MG63 (cell line): ENCODE measurements at regions not wholly inside any gene's neighbourhood (a gene's known extent, or its start where the extent isn't known, plus 50 kb on each side); places are given as distances from the start of the nearest gene placed in this dataset.

Experiments used
- DNase-seq: peaks from one replicate; pipeline ENCODE4 v3.0.0-alpha.2; 2020
- H3K27me3 ChIP-seq: fragments of 250-450 bp; sonication (Bioruptor Pico); 2 replicates; pipeline ENCODE4 v1.5.1; 2020; ENCODE audit warnings: mild to moderate bottlenecking, moderate library complexity
- H3K36me3 ChIP-seq: fragments of 250-450 bp; sonication (Bioruptor Pico); 2 replicates; pipeline ENCODE4 v1.5.1; 2020; ENCODE audit warnings: mild to moderate bottlenecking, moderate library complexity
- H3K4me3 ChIP-seq: fragments of 250-450 bp; sonication (Bioruptor Pico); 2 replicates; pipeline ENCODE4 v1.5.1; 2020; ENCODE audit warnings: mild to moderate bottlenecking, moderate library complexity
- H3K9me3 ChIP-seq: fragments of 250-450 bp; sonication (Bioruptor Pico); 2 replicates; pipeline ENCODE4 v1.5.1; 2020; ENCODE audit warnings: mild to moderate bottlenecking, moderate library complexity

DNA sequence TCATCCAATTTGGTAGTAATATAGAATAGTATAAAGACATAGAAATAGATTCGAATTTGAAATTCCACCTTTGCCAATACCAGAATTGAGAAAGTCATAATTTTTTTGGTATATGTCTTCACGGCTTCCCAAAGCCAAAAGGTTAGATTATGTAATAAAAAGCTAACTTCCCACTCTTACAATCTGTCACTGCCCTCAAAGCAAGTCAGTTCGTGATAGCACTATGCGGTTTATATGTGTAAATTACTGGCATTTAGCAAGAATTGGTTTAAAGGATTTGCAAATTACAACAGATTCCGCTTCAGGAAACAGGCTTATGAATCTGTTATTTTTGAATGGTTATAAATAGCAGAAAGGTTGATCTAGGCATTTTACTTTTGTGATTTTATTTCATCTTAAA lies 679.4 kb upstream of the ADGRL2 start:
- DNase-seq: no peak
- no peaks in the 10 kb centered on the region for H3K36me3 ChIP-seq
- no peak overlapping the region for H3K4me3 ChIP-seq
- H3K9me3 ChIP-seq: no peaks in the 10 kb centered on the region
- no peaks in the 10 kb centered on the region for H3K27me3 ChIP-seq

DNA sequence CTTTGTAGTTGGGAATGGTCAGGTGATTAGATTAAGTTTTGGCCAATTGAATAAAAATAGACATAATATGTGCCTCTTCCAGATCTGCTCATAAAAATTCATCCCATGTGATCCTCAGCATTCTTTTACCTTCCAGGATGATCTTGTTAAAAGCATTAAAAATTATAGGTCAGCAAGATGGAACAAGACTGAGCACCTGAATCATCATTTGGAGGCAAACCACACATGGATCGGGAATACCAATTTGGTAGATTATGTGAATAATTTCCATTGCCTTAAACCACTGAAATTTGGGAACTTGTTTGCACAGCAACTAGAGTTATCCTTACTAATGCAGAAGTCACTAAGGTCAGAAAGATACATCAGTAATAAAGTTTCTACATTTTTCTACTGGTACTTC lies 681.4 kb upstream of the ADGRL2 start:
- no peaks in the 10 kb centered on the region for H3K9me3 ChIP-seq
- H3K27me3 ChIP-seq: no peaks in the 10 kb centered on the region
- H3K4me3 ChIP-seq: no peak overlapping the region
- no peak for DNase-seq
- H3K36me3 ChIP-seq: no peaks in the 10 kb centered on the region

DNA sequence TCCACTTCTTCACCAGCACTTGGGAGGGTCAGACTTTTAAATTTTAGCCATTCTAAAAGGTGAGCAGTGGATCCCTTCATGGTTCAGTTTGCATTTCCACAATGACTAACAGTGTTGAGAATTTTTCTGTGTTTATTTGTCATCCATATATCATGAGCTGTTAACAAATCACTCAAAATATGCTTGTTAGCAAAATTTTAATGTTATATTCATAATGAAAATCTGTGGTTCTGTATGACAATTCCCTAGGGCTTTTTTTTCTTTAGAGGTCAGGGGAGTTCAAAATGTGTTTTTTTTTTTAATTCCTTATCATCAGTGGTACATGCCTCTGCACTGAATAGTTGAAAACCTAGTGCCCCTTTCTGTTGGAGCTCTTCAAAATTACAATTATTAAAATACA lies 682.2 kb upstream of the ADGRL2 start:
- DNase-seq: no peak
- no peaks in the 10 kb centered on the region for H3K9me3 ChIP-seq
- H3K27me3 ChIP-seq: no peaks in the 10 kb centered on the region

DNA sequence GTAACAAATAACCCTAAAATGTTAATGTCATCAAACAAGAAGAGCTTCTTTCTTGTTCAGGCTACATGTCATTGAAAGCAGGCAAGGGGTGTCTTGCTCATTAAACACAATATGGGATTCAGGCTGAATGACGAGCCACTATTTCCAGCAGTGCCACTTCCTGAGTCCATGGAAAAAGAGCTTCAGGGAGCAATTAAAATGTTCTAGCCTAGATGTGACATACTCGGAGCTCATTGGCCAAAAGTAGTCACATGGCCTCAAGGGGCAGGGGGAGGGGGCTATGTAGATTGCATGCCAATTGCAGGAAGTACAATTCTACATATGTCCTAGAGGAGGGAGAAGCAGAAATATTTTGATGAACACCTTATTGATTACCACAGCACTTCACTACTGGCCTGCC lies 685.3 kb upstream of the ADGRL2 start:
- H3K36me3 ChIP-seq: no peaks in the 10 kb centered on the region
- H3K9me3 ChIP-seq: no peaks in the 10 kb centered on the region
- H3K27me3 ChIP-seq: no peaks in the 10 kb centered on the region
- no peak for DNase-seq
- H3K4me3 ChIP-seq: no peak overlapping the region

More for the DNA sequence above, 682.2 kb upstream of the ADGRL2 start:
- Histone ChIP-seq H3K36me3 (no peaks in the 10 kb centered on the region), H3K4me3 (no peak overlapping the region)

DNA sequence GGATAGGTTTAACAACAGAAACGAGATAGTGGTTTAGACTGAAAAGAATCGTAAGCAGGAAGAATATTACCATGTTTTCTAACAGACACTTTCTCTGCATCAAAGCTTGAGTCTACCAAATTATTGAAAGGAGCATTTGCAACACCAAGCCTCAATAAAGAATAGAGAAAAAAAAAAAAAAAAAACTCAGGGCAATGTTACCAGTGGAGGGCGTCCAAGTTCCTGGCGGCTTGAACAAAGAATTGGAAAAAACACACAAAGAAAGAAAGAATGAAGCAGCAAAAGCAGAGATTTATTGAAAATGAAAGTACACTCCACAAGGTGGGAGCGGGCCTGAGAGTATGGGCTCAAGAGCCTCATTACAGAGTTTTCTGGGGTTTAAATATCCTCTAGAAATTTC lies 686.5 kb upstream of the ADGRL2 start:
- H3K27me3 ChIP-seq: no peaks in the 10 kb centered on the region
- DNase-seq: no peak
- no peaks in the 10 kb centered on the region for H3K36me3 ChIP-seq
- no peak overlapping the region for H3K4me3 ChIP-seq
- no peaks in the 10 kb centered on the region for H3K9me3 ChIP-seq

DNA sequence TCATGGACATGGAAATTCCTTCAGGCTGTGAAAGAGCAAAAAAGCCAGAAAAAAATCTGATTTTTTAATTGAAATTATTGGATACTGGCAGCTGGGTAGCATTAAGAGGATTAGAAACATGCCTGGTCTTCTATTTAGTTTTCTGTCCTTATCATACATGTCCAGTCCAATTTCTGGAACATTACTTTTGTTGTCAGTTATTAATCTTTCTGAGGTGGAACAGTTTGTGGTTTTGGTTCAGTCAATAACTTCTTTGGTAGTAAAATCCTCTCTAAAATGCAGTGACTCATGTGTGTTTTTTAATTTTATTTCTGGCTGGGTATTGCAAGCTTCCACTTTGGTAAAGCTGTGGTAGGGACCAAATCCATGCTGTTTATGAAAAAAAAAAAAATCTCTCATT lies 687.0 kb upstream of the ADGRL2 start:
- Histone ChIP-seq H3K9me3 (no peaks in the 10 kb centered on the region), H3K36me3 (no peaks in the 10 kb centered on the region), H3K4me3 (no peak overlapping the region), H3K27me3 (no peaks in the 10 kb centered on the region)
- no peak for DNase-seq

DNA sequence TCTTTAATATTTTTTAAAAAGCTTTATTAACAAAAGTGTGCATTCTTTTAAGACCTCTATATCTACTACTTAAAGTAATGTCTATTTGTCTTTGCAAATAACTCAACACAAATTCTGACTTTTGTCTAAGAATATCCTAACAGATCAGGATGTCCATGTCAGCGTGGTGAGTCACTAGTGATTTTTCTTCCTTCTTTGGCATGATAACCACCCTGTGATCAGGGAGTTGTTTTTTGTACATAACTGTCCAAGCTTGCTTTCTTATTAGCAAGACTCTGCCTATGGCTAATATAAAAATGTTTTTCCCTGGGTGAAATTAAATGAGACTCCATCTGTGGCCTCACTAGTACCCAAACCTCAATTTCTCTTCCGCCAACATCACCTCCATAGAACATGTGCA lies 688.9 kb upstream of the ADGRL2 start:
- Histone ChIP-seq H3K4me3 (no peak overlapping the region), H3K27me3 (no peaks in the 10 kb centered on the region), H3K9me3 (no peaks in the 10 kb centered on the region), H3K36me3 (no peaks in the 10 kb centered on the region)
- DNase-seq: no peak

DNA sequence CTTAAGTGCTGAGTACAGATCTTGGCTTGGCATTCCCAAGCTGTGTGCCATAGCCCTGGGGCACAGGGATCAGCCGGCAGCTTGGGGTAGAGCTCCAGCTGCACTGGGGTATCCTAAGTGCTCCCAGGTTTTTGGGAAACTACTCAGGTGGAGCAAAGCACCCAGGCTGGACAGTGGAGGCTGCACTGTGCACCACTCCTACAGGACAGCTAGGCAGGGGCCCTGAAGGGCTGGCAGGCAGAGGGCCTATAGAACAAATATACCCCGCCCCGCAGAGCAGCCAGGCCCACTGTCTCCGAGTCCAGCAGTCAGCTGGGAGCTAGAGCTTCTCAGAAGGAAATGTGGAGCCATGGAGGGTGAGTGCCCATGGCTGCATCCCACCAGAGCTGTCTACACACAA lies 691.7 kb upstream of the ADGRL2 start:
- DNase-seq: no peak
- H3K4me3 ChIP-seq: no peak overlapping the region
- no peaks in the 10 kb centered on the region for H3K27me3 ChIP-seq
- H3K9me3 ChIP-seq: no peaks in the 10 kb centered on the region
- no peaks in the 10 kb centered on the region for H3K36me3 ChIP-seq

DNA sequence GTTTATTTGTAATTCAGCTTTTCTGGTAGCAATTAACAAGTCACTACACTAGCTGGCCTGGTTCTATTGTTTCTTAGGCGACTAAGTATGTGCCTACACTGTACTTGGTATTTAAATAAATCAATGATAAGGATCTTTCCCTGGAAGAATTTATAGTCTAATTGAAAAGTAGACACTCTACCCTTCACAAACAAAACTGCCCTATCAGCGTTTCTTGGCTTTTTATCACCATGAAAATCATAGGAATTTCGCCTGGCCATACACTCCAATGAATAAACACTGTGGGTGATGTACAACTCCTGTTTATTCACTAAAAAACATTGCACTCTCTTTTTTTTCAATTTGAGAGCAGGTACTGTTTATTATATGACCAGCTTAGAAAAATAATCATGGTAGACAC lies 702.9 kb upstream of the ADGRL2 start:
- no peaks in the 10 kb centered on the region for H3K9me3 ChIP-seq
- H3K36me3 ChIP-seq: no peaks in the 10 kb centered on the region
- no peaks in the 10 kb centered on the region for H3K27me3 ChIP-seq
- no peak overlapping the region for H3K4me3 ChIP-seq
- no peak for DNase-seq

DNA sequence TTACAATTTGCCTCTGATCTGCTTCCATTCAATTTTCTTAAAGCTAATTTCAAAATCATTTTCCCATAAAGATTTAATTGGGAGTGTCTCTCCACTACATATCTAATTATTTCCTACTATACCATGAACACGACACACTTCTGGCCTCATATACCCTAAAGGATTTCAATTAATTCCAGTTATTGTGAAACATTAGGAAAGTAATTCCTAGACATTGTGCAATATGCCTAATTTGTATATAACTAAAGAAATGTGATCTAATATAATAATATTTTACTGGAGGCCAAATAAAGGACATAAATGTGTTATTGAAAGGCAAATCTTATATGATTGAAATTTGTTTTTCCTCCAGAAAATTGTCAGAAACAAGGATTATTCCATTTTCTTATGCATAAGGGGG lies 727.2 kb upstream of the ADGRL2 start:
- H3K4me3 ChIP-seq: no peak overlapping the region
- no peaks in the 10 kb centered on the region for H3K36me3 ChIP-seq
- no peaks in the 10 kb centered on the region; the same call in 1 of the 2 replicates for H3K27me3 ChIP-seq
- no peaks in the 10 kb centered on the region for H3K9me3 ChIP-seq
- no peak for DNase-seq

DNA sequence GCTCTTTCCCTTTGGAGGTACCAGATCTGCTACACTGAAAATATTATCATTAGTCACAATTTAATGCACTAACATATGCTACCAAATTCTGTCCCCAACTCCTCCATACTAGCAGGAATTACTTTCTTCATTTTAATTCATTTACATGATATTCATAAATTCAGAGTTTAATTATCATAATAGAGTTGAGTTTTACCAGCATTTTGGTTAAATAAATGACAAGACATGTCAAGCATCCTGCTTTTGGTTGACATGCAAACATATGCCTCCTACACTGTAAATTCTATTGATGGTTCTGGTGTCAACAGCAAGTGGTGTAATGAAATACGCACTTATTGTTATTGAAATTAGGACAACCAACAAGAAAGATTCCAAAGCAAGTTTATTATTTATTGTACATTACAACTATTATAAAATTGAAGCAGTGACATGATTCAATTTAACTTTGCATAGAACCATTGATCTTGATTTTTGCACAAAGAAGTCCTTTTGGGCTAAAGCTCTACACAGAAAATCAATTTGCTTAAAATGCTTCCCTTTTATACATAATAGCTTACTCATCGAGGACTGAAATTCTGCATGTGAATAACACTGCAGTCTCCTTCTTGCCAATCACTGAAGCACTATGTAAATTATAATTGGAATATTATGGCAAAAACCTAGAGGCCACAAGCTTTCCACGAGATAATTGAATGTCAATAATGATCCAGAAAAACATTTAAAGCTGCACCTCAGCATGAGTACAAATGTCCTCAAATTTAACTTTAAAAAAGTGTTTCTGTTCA lies 728.6 kb upstream of the ADGRL2 start:
- Histone ChIP-seq H3K36me3 (no peaks in the 10 kb centered on the region), H3K4me3 (no peak overlapping the region), H3K9me3 (no peaks in the 10 kb centered on the region), H3K27me3 (no peaks in the 10 kb centered on the region; the same call in 1 of the 2 replicates)
- DNase-seq: no peak

DNA sequence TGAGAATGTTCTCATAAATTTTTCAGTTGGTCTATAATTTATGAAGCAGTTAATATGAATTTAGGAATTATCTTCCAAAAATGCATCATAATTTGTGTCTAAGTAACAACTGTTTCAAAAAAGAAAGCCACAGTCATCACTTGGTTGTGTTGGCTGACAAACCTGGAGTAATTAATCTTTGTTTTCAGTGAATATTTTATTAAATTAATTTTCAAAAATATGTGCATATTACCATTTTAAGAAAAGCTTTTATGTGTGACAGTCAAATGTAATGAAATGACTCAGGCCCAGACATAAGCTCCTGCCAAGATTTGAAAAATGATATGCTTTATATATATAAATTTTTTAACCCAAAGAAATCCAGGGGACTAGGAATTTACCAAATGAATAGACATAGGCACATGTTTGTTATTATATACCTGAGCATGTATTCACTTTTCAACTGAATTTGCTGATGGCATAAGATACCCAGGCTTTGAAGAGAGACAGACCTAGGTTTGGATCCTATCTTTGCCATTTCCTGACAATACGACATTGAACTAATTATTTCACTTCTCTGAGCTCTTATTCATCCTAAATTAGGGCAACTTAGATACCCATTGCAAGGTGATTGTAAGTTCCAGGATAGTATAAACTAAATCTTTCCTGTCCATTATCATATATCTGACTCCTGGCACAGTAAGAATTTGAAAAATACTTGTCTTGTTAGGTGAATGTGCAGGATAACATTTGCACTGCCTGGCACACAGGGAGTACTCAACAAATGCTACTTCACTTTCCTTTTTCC lies 729.5 kb upstream of the ADGRL2 start:
- DNase-seq: no peak
- Histone ChIP-seq H3K27me3 (no peaks in the 10 kb centered on the region), H3K9me3 (no peaks in the 10 kb centered on the region), H3K36me3 (no peaks in the 10 kb centered on the region), H3K4me3 (no peak overlapping the region)

DNA sequence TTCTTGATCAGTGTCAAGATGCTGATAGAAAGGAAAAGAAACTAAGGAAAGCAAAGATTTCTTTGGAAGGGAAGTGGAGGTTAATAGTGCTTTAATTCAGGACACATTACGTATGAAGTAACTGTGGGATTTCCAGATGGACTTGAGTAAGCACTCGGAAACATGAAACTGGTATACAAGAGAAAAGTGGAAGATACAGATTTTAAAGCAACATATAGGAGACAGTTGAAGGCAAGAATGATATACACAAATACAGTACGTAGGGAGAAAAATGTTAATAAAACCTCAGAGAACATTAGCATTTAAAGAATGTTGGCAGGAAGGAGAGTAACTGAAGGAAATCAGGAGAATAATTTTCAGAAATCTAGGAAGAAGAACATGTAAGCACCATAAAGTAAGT lies 730.9 kb upstream of the ADGRL2 start:
- H3K36me3 ChIP-seq: no peaks in the 10 kb centered on the region
- no peaks in the 10 kb centered on the region for H3K27me3 ChIP-seq
- H3K4me3 ChIP-seq: no peak overlapping the region
- no peaks in the 10 kb centered on the region for H3K9me3 ChIP-seq
- no peak for DNase-seq

DNA sequence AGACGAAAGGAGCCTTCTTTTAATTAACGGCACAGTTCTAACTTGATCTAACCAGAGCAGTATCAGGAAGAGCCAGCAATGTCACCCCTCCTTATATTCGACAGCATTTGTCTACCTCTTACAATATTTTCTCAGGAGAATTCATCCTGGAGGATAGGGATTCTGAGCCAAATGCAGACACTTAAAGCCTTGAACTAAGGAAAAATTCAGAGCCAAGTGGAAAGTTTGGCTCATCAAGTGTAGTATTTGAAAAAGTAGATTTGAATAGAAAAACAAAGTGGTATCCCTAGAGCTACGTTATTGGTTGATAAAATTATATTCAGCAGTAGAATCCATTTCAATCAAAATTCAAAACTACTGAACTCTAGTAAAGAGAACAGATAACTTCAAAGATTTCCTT lies 732.0 kb upstream of the ADGRL2 start:
- Histone ChIP-seq H3K9me3 (no peaks in the 10 kb centered on the region), H3K4me3 (no peak overlapping the region), H3K36me3 (no peaks in the 10 kb centered on the region), H3K27me3 (no peaks in the 10 kb centered on the region)
- DNase-seq: no peak

DNA sequence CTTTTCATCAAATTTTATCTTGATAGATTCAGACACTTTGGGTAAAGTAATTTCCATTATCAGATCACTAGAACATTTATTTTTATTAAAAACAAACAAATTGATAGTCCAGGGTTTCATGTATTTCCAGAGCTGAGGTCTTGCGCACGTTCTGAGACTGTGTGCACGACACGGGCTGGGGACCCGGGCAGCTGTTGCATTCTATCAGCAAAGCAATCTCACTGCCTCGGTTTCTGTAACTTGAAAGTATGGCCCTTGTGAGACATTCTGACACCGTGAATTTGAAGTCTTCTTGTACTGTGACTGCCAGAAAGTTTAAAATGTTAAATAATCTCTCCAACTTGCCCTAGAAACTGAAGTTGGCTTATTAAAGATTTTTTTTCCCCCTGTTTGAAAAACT lies 746.9 kb upstream of the ADGRL2 start:
- H3K9me3 ChIP-seq: no peaks in the 10 kb centered on the region
- H3K36me3 ChIP-seq: no peaks in the 10 kb centered on the region
- no peak for DNase-seq
- H3K4me3 ChIP-seq: no peak overlapping the region
- H3K27me3 ChIP-seq: no peaks in the 10 kb centered on the region

DNA sequence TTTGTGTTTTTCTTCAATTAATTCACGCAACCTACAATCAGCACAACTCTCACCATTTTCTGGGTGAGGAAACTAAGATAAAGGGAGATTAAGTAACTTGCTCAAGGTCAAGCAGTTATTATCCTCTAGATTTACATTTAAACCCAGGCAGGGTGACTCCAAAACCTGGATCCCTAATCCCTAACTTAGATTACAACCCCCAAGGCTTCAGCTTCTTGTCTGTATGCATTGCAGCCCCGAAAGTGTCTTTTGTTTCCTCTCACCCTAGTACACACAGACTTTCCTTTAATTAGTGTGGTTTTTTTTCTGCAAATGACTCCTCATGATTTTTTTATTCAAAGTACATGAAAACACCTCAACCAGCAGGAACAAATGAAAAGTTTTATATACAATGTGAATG lies 748.6 kb upstream of the ADGRL2 start:
- H3K4me3 ChIP-seq: no peak overlapping the region
- H3K27me3 ChIP-seq: no peaks in the 10 kb centered on the region
- no peaks in the 10 kb centered on the region for H3K36me3 ChIP-seq
- no peaks in the 10 kb centered on the region for H3K9me3 ChIP-seq
- no peak for DNase-seq

DNA sequence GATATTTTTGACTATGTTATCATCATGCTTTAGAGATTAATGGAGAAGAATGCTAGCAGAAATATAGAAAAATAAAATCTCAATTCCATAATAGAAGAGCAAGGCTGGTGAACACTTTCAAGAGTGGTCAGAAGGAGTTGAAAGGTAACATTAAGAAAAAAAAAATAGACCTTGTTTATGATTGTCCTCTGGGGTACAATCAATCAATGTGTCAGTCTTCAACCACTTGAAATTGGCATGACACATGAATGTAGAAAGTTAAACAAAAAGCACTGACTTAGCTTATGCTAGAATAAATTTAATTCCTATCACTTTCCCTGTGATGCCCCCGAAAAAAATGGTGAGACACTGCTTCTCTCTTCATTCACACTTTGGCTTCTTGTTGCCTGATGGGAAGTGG lies 750.3 kb upstream of the ADGRL2 start:
- Histone ChIP-seq H3K4me3 (no peak overlapping the region), H3K36me3 (no peaks in the 10 kb centered on the region), H3K27me3 (no peaks in the 10 kb centered on the region), H3K9me3 (no peaks in the 10 kb centered on the region)
- DNase-seq: no peak

DNA sequence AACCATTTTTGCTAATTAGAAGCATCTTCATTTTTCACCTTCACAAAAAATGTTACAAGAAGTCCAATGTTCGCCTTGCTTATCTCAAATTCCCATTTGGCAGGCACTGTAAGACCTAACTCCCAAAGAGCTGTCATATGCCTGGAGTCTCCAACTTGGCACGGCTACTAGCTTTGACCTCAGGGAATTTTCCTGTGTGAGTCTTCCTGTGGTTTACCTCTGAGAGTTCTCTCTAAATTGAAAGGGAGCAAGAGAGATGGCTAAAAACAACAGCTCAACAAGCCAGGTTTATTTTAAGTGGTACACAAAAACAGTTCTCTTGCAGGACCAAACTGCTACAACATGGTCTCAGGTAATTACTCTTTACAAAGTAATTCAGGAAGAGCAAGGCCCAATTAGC lies 756.0 kb upstream of the ADGRL2 start:
- Histone ChIP-seq H3K9me3 (no peaks in the 10 kb centered on the region), H3K4me3 (no peak overlapping the region), H3K36me3 (no peaks in the 10 kb centered on the region), H3K27me3 (no peaks in the 10 kb centered on the region)
- DNase-seq: peak; percentile 8
